IMR-90 (cell line): ENCODE measurements at regions not wholly inside any gene's neighbourhood (a gene's known extent, or its start where the extent isn't known, plus 50 kb on each side); places are given as distances from the start of the nearest gene placed in this dataset.

ENCODE experiments used
- ATAC-seq: fragments of 200-7000 bp; cut with Tn5 transposase; 2 replicates; pipeline ENCODE4 v1.9.1; 2020; ENCODE audit warnings: low read depth, mild to moderate bottlenecking, moderate library complexity
- BruUV-seq: library from RNA; stranded (reverse); fragments of 400-500 nt; replicated peaks from 2 replicates; lab custom pipeline; 2021; lab: Mats Ljungman, UMichigan
- CTCF ChIA-PET: fragments of 300-600 bp; formaldehyde crosslinking; extraction: SDS; loops from one replicate; lab custom pipeline; 2021; ENCODE audit warnings: antibody characterized with exemption; lab: Yijun Ruan, JAX
- POLR2A ChIA-PET: fragments of 300-600 bp; sonication (Branson Sonifier 250); formaldehyde crosslinking; loops from one replicate; lab custom pipeline; 2022; ENCODE audit warnings: antibody characterized with exemption; ENCODE audit not compliant: unreplicated experiment; lab: Charles Lee
- DNase-seq: peaks from one replicate; pipeline ENCODE4 v3.0.0; 2013
- H2AFZ ChIP-seq: replicated peaks from 2 replicates; pipeline ENCODE3; 2013; ENCODE audit warnings: low read length, mild to moderate bottlenecking; ENCODE audit not compliant: poor library complexity
- H2AK5ac ChIP-seq: 2 replicates; pipeline ENCODE4 v1.6.1; 2013; ENCODE audit warnings: low read depth, low read length, inconsistent platforms
- H2AK9ac ChIP-seq: replicated peaks from 2 replicates; pipeline ENCODE3; 2013; ENCODE audit warnings: mild to moderate bottlenecking, low read depth, low read length, moderate library complexity; ENCODE audit not compliant: poor library complexity
- H2BK120ac ChIP-seq: 2 replicates; pipeline ENCODE4 v1.6.1; 2013; ENCODE audit warnings: low read depth, low read length, inconsistent platforms
- H2BK15ac ChIP-seq: 3 replicates; pipeline ENCODE4 v1.6.1; 2013; ENCODE audit warnings: low read depth, low read length, inconsistent platforms
- H2BK20ac ChIP-seq: 2 replicates; pipeline ENCODE4 v1.6.1; 2013; ENCODE audit warnings: low read depth, mild to moderate bottlenecking, inconsistent platforms, low read length, moderate library complexity
- H2BK5ac ChIP-seq: 2 replicates; pipeline ENCODE4 v1.6.1; 2013; ENCODE audit warnings: mild to moderate bottlenecking, low read depth, low read length, inconsistent platforms; ENCODE audit not compliant: poor library complexity, severe bottlenecking
- H3K14ac ChIP-seq: replicated peaks from 2 replicates; pipeline ENCODE4 v1.6.1; 2013; ENCODE audit warnings: low read depth, low read length, inconsistent platforms
- H3K18ac ChIP-seq: 2 replicates; pipeline ENCODE4 v1.6.1; 2013; ENCODE audit warnings: low read depth, low read length, control low read depth
- H3K23ac ChIP-seq: 2 replicates; pipeline ENCODE4 v1.6.1; 2013; ENCODE audit warnings: low read depth, low read length, inconsistent platforms
- H3K27ac ChIP-seq: 2 replicates; pipeline ENCODE4 v1.5.1; 2013; ENCODE audit warnings: mild to moderate bottlenecking, control low read depth, low read length; ENCODE audit not compliant: insufficient read depth
- H3K27me3 ChIP-seq: 2 replicates; pipeline ENCODE4 v1.6.1; 2013; ENCODE audit warnings: low read length; ENCODE audit not compliant: control insufficient read depth, insufficient read depth
- H3K36me3 ChIP-seq: 2 replicates; pipeline ENCODE4 v1.6.1; 2013; ENCODE audit warnings: low read length, mixed read lengths; ENCODE audit not compliant: control insufficient read depth, insufficient read depth
- H3K4ac ChIP-seq: 2 replicates; pipeline ENCODE4 v1.6.1; 2013; ENCODE audit warnings: low read depth, low read length, inconsistent platforms
- H3K4me1 ChIP-seq: 2 replicates; pipeline ENCODE4 v1.6.1; 2013; ENCODE audit warnings: low read length, mixed read lengths; ENCODE audit not compliant: control insufficient read depth, insufficient read depth
- H3K4me2 ChIP-seq: 2 replicates; pipeline ENCODE4 v1.6.1; 2013; ENCODE audit warnings: low read depth, mild to moderate bottlenecking, control low read depth, low read length, moderate library complexity
- H3K4me3 ChIP-seq: 2 replicates; pipeline ENCODE4 v1.5.1; 2013; ENCODE audit warnings: low read depth, mild to moderate bottlenecking, control low read depth, low read length, moderate library complexity; ENCODE audit not compliant: insufficient read depth
- H3K56ac ChIP-seq: 2 replicates; pipeline ENCODE4 v1.6.1; 2013; ENCODE audit warnings: low read length, inconsistent platforms; ENCODE audit not compliant: insufficient read depth; ENCODE audit errors: extremely low read depth
- H3K79me1 ChIP-seq, 2 experiments: 2 replicates each; pipeline ENCODE4 v1.6.1; 2013; ENCODE audit warnings: low read length in 2 of 2, inconsistent platforms in 1 of 2, low read depth in 1 of 2
- H3K9ac ChIP-seq: 2 replicates; pipeline ENCODE4 v1.6.1; 2013; ENCODE audit warnings: low read depth, low read length, control low read depth
- H3K9me1 ChIP-seq: 2 replicates; pipeline ENCODE4 v1.6.1; 2013; ENCODE audit warnings: low read length, inconsistent platforms; ENCODE audit not compliant: insufficient read depth
- H3K9me3 ChIP-seq: 2 replicates; pipeline ENCODE4 v1.6.1; 2013; ENCODE audit warnings: low read length; ENCODE audit not compliant: control insufficient read depth, insufficient read depth
- H4K20me1 ChIP-seq: 2 replicates; pipeline ENCODE4 v1.6.1; 2013; ENCODE audit warnings: low read length, inconsistent platforms; ENCODE audit not compliant: insufficient read depth
- H4K5ac ChIP-seq: 2 replicates; pipeline ENCODE4 v1.6.1; 2013; ENCODE audit warnings: mild to moderate bottlenecking, low read depth, low read length, control low read depth
- H4K8ac ChIP-seq, 2 experiments: 2 replicates each; pipeline ENCODE4 v1.6.1; 2013; ENCODE audit warnings: low read depth in 2 of 2, low read length in 2 of 2, control low read depth in 1 of 2, inconsistent platforms in 1 of 2
- H4K91ac ChIP-seq: 2 replicates; pipeline ENCODE4 v1.6.1; 2013; ENCODE audit warnings: low read depth, low read length, inconsistent platforms; ENCODE audit not compliant: insufficient read depth
- BHLHE40 ChIP-seq: fragments of 150-350 bp; IDR thresholded peaks from 2 replicates; pipeline ENCODE4 v1.6.1; 2016; ENCODE audit warnings: mild to moderate bottlenecking, low read depth, low read length
- CEBPB ChIP-seq: IDR thresholded peaks from 2 replicates; pipeline ENCODE4 v1.6.1; 2012; ENCODE audit warnings: low read depth, low read length, improper control_type of control experiment
- CHD1 ChIP-seq: IDR thresholded peaks from 2 replicates; pipeline ENCODE4 v1.6.1; 2012; ENCODE audit warnings: low read depth, low read length, improper control_type of control experiment
- CTCF ChIP-seq: conservative IDR thresholded peaks from 2 replicates; pipeline ENCODE4 v1.5.1; 2012; ENCODE audit warnings: mild to moderate bottlenecking, low read depth, low read length, improper control_type of control experiment
- ELK1 ChIP-seq: fragments of 150-350 bp; IDR thresholded peaks from 2 replicates; pipeline ENCODE4 v1.6.1; 2016; ENCODE audit warnings: low read depth, mild to moderate bottlenecking, low read length, moderate library complexity, borderline replicate concordance
- FOS ChIP-seq: fragments of 150-350 bp; IDR thresholded peaks from 2 replicates; pipeline ENCODE4 v1.6.1; 2016; ENCODE audit warnings: low read depth, low read length
- MAFK ChIP-seq: IDR thresholded peaks from 2 replicates; pipeline ENCODE4 v1.6.1; 2012; ENCODE audit warnings: low read depth, low read length, improper control_type of control experiment
- MAZ ChIP-seq: IDR thresholded peaks from 2 replicates; pipeline ENCODE4 v1.6.1; 2012; ENCODE audit warnings: low read depth, mild to moderate bottlenecking, low read length, improper control_type of control experiment, moderate library complexity, borderline replicate concordance
- MXI1 ChIP-seq: IDR thresholded peaks from 2 replicates; pipeline ENCODE4 v1.6.1; 2012; ENCODE audit warnings: low read depth, mild to moderate bottlenecking, low read length, moderate library complexity, borderline replicate concordance
- NFE2L2 ChIP-seq: fragments of 150-350 bp; IDR thresholded peaks from 2 replicates; pipeline ENCODE4 v1.6.1; 2016; ENCODE audit warnings: low read depth, mild to moderate bottlenecking, low read length
- POLR2A ChIP-seq: IDR thresholded peaks from 2 replicates; pipeline ENCODE4 v1.6.1; 2012; ENCODE audit warnings: mild to moderate bottlenecking, low read depth, low read length
- RCOR1 ChIP-seq: IDR thresholded peaks from 2 replicates; pipeline ENCODE4 v1.6.1; 2012; ENCODE audit warnings: mild to moderate bottlenecking, low read length, improper control_type of control experiment; ENCODE audit not compliant: insufficient replicate concordance
- RFX5 ChIP-seq: IDR thresholded peaks from 2 replicates; pipeline ENCODE4 v1.8.0; 2012; ENCODE audit warnings: low read depth, mild to moderate bottlenecking, low read length, moderate library complexity
- SMC3 ChIP-seq: fragments of 150-350 bp; IDR thresholded peaks from 2 replicates; pipeline ENCODE4 v1.6.1; 2016; ENCODE audit warnings: low read depth, mild to moderate bottlenecking, antibody characterized with exemption, low read length, moderate library complexity
- dilution Hi-C: fragments of 300-500 bp; cut with HindIII; formaldehyde crosslinking; loops from one replicate; pipeline ENCODE4 v1.14.3; 2018; ENCODE audit warnings: low sequenced_read_pairs; ENCODE audit not compliant: unreplicated experiment
- in situ Hi-C: fragments of 300-500 bp; cut with MboI; formaldehyde crosslinking; loops from 3 replicates; pipeline ENCODE4 v1.14.3; 2019; ENCODE audit warnings: low sequenced_read_pairs, inconsistent platforms, mixed read lengths
- intact Hi-C: fragments of 100-400 bp; cut with micrococcal nuclease; formaldehyde crosslinking; loops from 2 replicates; pipeline ENCODE4 v1.10.0; 2022

GRCh38 chr3:83320726-83321125 is 1559.3 kb upstream of the GBE1 start:
- Histone ChIP-seq H3K56ac (no peak overlapping the region), H2BK5ac (no peak overlapping the region), H4K5ac (no peak overlapping the region), H4K20me1 (no peaks in the 10 kb centered on the region), H2BK20ac (no peak overlapping the region), H3K27ac (no peak overlapping the region), H2BK15ac (no peak overlapping the region), H3K23ac (no peak overlapping the region), H3K4me1 (no peaks in the 10 kb centered on the region), H3K4me2 (no peak overlapping the region), H3K4me3 (no peak overlapping the region), H2BK120ac (no peak overlapping the region), H4K91ac (no peak overlapping the region), H3K9ac (no peak overlapping the region), H3K9me1 (no peaks in the 10 kb centered on the region), H3K18ac (no peak overlapping the region), H3K79me1 (no peaks in the 10 kb centered on the region), H2AFZ (no peak overlapping the region), H2AK9ac (no peak overlapping the region), H2AK5ac (no peak overlapping the region), H3K14ac (no peak overlapping the region), H3K27me3 (no peaks in the 10 kb centered on the region), H3K36me3 (no peaks in the 10 kb centered on the region), H3K4ac (no peak overlapping the region), H3K9me3 (peaks cover 4% of the 10 kb centered on the region; the same call in 1 of the 2 replicates), H4K8ac (no peak overlapping the region)
- CTCF ChIA-PET: interaction anchor here (0.7 kb wide), 1 partner anchor 244 kb away, joined by 6 read pairs; no protein-coding TSS in a partner anchor
- no peak for ATAC-seq
- dilution Hi-C loops: no loop called here
- in situ Hi-C loops: no loop called here
- intact Hi-C loops: no loop called here
- no TSS peak for BruUV-seq
- DNase-seq: no peak
- no peak for TF ChIP-seq CTCF
- TF ChIP-seq MAFK: no peak
- TF ChIP-seq CHD1: no peak
- TF ChIP-seq ELK1: no peak
- TF ChIP-seq CEBPB: no peak
- no peak for TF ChIP-seq RFX5
- no peak for TF ChIP-seq MXI1
- no peak for TF ChIP-seq MAZ
- no peak for TF ChIP-seq POLR2A
- no peak for TF ChIP-seq NFE2L2
- no peak for TF ChIP-seq BHLHE40
- no peak for TF ChIP-seq RCOR1
- TF ChIP-seq FOS: no peak
- no peak for TF ChIP-seq SMC3
- POLR2A ChIA-PET: no interaction called here
